Astrocyte (in vitro differentiated cells and primary cell): ENCODE measurements at regions not wholly inside any gene's neighbourhood (a gene's known extent, or its start where the extent isn't known, plus 50 kb on each side); places are given as distances from the start of the nearest gene placed in this dataset.

Source experiments
- DNase-seq: peaks from one replicate; pipeline ENCODE4 v3.0.0-alpha.2; 2010; ENCODE audit warnings: low read depth
- FAIRE-seq: peaks from 2 replicates; lab custom pipeline; 2011; peaks lifted over from hg19 to GRCh38; lab: Jason Lieb, UNC
- H2AFZ ChIP-seq: 2 replicates; pipeline ENCODE4 v1.6.0; 2012; ENCODE audit warnings: low read depth, low read length, inconsistent platforms
- H3K27ac ChIP-seq: 2 replicates; pipeline ENCODE4 v1.5.1; 2011; ENCODE audit warnings: low read depth, low read length, inconsistent platforms
- H3K27me3 ChIP-seq: 2 replicates; pipeline ENCODE4 v1.6.0; 2011; ENCODE audit warnings: low read length, inconsistent platforms; ENCODE audit not compliant: insufficient read depth
- H3K36me3 ChIP-seq: 2 replicates; pipeline ENCODE4 v1.5.1; 2011; ENCODE audit warnings: low read length, inconsistent platforms; ENCODE audit not compliant: insufficient read depth
- H3K4me1 ChIP-seq: 2 replicates; pipeline ENCODE4 v1.5.1; 2011; ENCODE audit warnings: low read length, inconsistent platforms; ENCODE audit not compliant: insufficient read depth
- H3K4me2 ChIP-seq: 2 replicates; pipeline ENCODE4 v1.6.0; 2012; ENCODE audit warnings: low read length, inconsistent platforms
- H3K4me3 ChIP-seq: 2 replicates; pipeline ENCODE4 v1.5.1; 2011; ENCODE audit warnings: low read depth, mild to moderate bottlenecking, low read length, inconsistent platforms; ENCODE audit not compliant: insufficient read depth
- H3K79me2 ChIP-seq: 2 replicates; pipeline ENCODE4 v1.6.0; 2012; ENCODE audit warnings: mild to moderate bottlenecking, low read length, inconsistent platforms; ENCODE audit not compliant: insufficient read depth
- H3K9ac ChIP-seq: 2 replicates; pipeline ENCODE4 v1.6.0; 2012; ENCODE audit warnings: mild to moderate bottlenecking, low read length, inconsistent platforms
- H3K9me3 ChIP-seq: 2 replicates; pipeline ENCODE4 v1.5.1; 2012; ENCODE audit warnings: low read depth, mild to moderate bottlenecking, low read length, inconsistent platforms; ENCODE audit not compliant: insufficient read depth
- H4K20me1 ChIP-seq: 2 replicates; pipeline ENCODE4 v1.6.0; 2012; ENCODE audit warnings: low read length, inconsistent platforms; ENCODE audit not compliant: insufficient read depth
- H3K27ac Mint-ChIP-seq: one replicate; pipeline ENCODE4 v1.8.0; 2021; ENCODE audit warnings: mild to moderate bottlenecking, mixed read lengths; ENCODE audit not compliant: unreplicated experiment
- H3K27me3 Mint-ChIP-seq: one replicate; pipeline ENCODE4 v1.8.0; 2021; ENCODE audit warnings: low read depth, mixed read lengths; ENCODE audit not compliant: unreplicated experiment
- H3K36me3 Mint-ChIP-seq: one replicate; pipeline ENCODE4 v1.8.0; 2021; ENCODE audit warnings: low read depth, mixed read lengths; ENCODE audit not compliant: unreplicated experiment
- H3K4me1 Mint-ChIP-seq: one replicate; pipeline ENCODE4 v1.8.0; 2021; ENCODE audit warnings: low read depth, mixed read lengths; ENCODE audit not compliant: unreplicated experiment
- H3K4me3 Mint-ChIP-seq: one replicate; pipeline ENCODE4 v1.8.0; 2021; ENCODE audit warnings: mild to moderate bottlenecking, moderate library complexity, mixed read lengths; ENCODE audit not compliant: unreplicated experiment
- H3K9me3 Mint-ChIP-seq: one replicate; pipeline ENCODE4 v1.8.0; 2021; ENCODE audit warnings: mild to moderate bottlenecking, mixed read lengths; ENCODE audit not compliant: unreplicated experiment
- EZH2 ChIP-seq: IDR thresholded peaks from 2 replicates; pipeline ENCODE4 v1.6.1; 2012; ENCODE audit warnings: mild to moderate bottlenecking, low read length, inconsistent platforms; ENCODE audit not compliant: insufficient read depth
- TF ChIP-seq, protein P1 (sequence below): IDR thresholded peaks from 2 replicates; pipeline ENCODE4 v1.5.1; 2011; ENCODE audit warnings: low read depth, mild to moderate bottlenecking, inconsistent platforms, low read length, moderate library complexity; ENCODE audit not compliant: insufficient read depth

DNA sequence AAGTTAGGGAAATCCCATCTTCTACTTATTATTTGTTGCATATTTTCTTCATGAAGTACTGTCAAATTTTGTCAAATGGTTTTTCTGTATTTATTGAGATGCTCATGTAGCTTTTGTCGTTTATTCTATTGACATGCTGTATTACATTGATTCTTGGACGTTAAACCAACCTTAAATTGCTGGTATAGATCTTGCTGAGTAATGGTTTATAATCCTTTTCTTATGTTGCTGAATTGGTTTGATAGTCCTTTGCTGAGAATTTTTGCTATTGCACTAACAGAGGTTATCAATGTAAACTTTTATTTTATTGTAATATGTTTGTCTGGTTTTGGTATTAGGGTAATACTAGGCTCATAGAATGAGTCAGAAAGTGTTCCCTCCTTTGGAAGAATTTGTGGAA is 54.3 kb upstream of the COL6A5 start:
- H3K4me1 Mint-ChIP-seq, result no peaks in the 10 kb centered on the region
- Histone ChIP-seq H3K27ac (no peak overlapping the region), H3K4me2 (no peak overlapping the region), H3K4me3 (no peak overlapping the region), H3K9ac (no peak overlapping the region), H3K9me3 (no peaks in the 10 kb centered on the region), H3K79me2 (no peaks in the 10 kb centered on the region), H3K27me3 (no peaks in the 10 kb centered on the region), H3K36me3 (no peaks in the 10 kb centered on the region), H2AFZ (no peak overlapping the region), H4K20me1 (no peaks in the 10 kb centered on the region), H3K4me1 (no peaks in the 10 kb centered on the region)
- no peaks in the 10 kb centered on the region for H3K27me3 Mint-ChIP-seq
- FAIRE-seq (no peak), DNase-seq (no peak)
- TF ChIP-seq, protein P1, sequence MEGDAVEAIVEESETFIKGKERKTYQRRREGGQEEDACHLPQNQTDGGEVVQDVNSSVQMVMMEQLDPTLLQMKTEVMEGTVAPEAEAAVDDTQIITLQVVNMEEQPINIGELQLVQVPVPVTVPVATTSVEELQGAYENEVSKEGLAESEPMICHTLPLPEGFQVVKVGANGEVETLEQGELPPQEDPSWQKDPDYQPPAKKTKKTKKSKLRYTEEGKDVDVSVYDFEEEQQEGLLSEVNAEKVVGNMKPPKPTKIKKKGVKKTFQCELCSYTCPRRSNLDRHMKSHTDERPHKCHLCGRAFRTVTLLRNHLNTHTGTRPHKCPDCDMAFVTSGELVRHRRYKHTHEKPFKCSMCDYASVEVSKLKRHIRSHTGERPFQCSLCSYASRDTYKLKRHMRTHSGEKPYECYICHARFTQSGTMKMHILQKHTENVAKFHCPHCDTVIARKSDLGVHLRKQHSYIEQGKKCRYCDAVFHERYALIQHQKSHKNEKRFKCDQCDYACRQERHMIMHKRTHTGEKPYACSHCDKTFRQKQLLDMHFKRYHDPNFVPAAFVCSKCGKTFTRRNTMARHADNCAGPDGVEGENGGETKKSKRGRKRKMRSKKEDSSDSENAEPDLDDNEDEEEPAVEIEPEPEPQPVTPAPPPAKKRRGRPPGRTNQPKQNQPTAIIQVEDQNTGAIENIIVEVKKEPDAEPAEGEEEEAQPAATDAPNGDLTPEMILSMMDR, result no peak
- no peak for TF ChIP-seq EZH2
- H3K4me3 Mint-ChIP-seq, result no peak overlapping the region
- no peaks in the 10 kb centered on the region for H3K9me3 Mint-ChIP-seq
- H3K27ac Mint-ChIP-seq, result no peak overlapping the region
- H3K36me3 Mint-ChIP-seq, result no peaks in the 10 kb centered on the region

DNA sequence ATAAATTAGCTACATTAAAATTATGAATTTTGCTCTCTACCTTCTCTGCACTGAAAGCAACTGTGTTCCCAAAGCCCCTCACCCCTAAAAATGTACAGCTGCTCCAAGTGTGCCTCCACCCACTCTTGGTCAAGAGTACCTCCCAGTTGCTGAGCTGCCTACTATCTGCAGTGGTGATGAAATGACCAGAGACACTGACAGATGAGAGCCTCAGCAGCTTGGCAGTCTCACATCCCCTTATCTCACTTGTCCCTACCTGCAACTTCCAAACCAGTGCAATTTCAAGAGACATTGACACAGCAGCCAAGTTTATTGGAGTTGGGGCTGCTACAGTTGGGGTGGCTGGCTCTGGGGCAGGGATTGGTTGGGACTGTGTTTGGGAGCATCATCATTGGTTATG is 52.2 kb upstream of the COL6A5 start:
- Histone ChIP-seq H3K27ac (no peak overlapping the region), H3K27me3 (no peaks in the 10 kb centered on the region), H3K4me1 (no peaks in the 10 kb centered on the region), H2AFZ (no peak overlapping the region), H3K36me3 (no peaks in the 10 kb centered on the region), H3K9me3 (no peaks in the 10 kb centered on the region), H3K9ac (no peak overlapping the region), H3K79me2 (no peaks in the 10 kb centered on the region), H3K4me3 (no peak overlapping the region), H4K20me1 (no peaks in the 10 kb centered on the region), H3K4me2 (no peak overlapping the region)
- TF ChIP-seq, protein P1, result no peak
- TF ChIP-seq EZH2, result no peak
- H3K36me3 Mint-ChIP-seq, result no peaks in the 10 kb centered on the region
- no peaks in the 10 kb centered on the region for H3K27me3 Mint-ChIP-seq
- no peak overlapping the region for H3K4me3 Mint-ChIP-seq
- no peak overlapping the region for H3K27ac Mint-ChIP-seq
- no peaks in the 10 kb centered on the region for H3K4me1 Mint-ChIP-seq
- no peak for DNase-seq
- no peak for FAIRE-seq
- no peaks in the 10 kb centered on the region for H3K9me3 Mint-ChIP-seq
